ENCODE measurements at regions not wholly inside any gene's neighbourhood (a gene's known extent, or its start where the extent isn't known, plus 50 kb on each side); places are given as distances from the start of the nearest gene placed in this dataset.
"Not testable (repeated sequence)": the region's sequence is repeated elsewhere in the genome, so short reads cannot be mapped to it uniquely, and the experiment has no call there.

GRCh38 chr5:92631237-92631701 is 949.8 kb downstream of the NR2F1-AS1 start:
- not testable (repeated sequence) for H3K4me1 ChIP-seq (ENCODE audit: control insufficient read depth, insufficient read depth, low read length); H3K27me3 ChIP-seq (ENCODE audit: control insufficient read depth, insufficient read depth, low read length); H3K9me3 ChIP-seq (ENCODE audit: control insufficient read depth, insufficient read depth, low read length); H3K9ac ChIP-seq (ENCODE audit: low read depth, low read length); H3K27ac ChIP-seq (ENCODE audit: low read depth, low read length); H3K36me3 ChIP-seq (ENCODE audit: control insufficient read depth, insufficient read depth, low read length); H3K4me3 ChIP-seq (ENCODE audit: low read depth, low read length)

GRCh38 chr5:92629574-92629973 is 951.4 kb downstream of the NR2F1-AS1 start:
- no peak overlapping the region for H3K4me3 ChIP-seq (ENCODE audit: low read depth, low read length)
- H3K27ac ChIP-seq (ENCODE audit: low read depth, low read length), result no peak overlapping the region
- H3K9me3 ChIP-seq (ENCODE audit: control insufficient read depth, insufficient read depth, low read length), result no peaks in the 10 kb centered on the region
- no peaks in the 10 kb centered on the region for H3K4me1 ChIP-seq (ENCODE audit: control insufficient read depth, insufficient read depth, low read length)
- no peaks in the 10 kb centered on the region for H3K36me3 ChIP-seq (ENCODE audit: control insufficient read depth, insufficient read depth, low read length)
- H3K9ac ChIP-seq (ENCODE audit: low read depth, low read length), result no peak overlapping the region
- H3K27me3 ChIP-seq (ENCODE audit: control insufficient read depth, insufficient read depth, low read length), result no peaks in the 10 kb centered on the region

- Histone ChIP-seq H3K36me3 (ENCODE audit: control insufficient read depth, insufficient read depth, low read length) (no peaks in the 10 kb centered on the region), H3K4me1 (ENCODE audit: control insufficient read depth, insufficient read depth, low read length) (no peaks in the 10 kb centered on the region), H3K4me3 (ENCODE audit: low read depth, low read length) (no peak overlapping the region), H3K9me3 (ENCODE audit: control insufficient read depth, insufficient read depth, low read length) (no peaks in the 10 kb centered on the region), H3K27ac (ENCODE audit: low read depth, low read length) (no peak overlapping the region), H3K27me3 (ENCODE audit: control insufficient read depth, insufficient read depth, low read length) (no peaks in the 10 kb centered on the region), H3K9ac (ENCODE audit: low read depth, low read length) (no peak overlapping the region)
Measured at GRCh38 chr5:92629000-92629399, 952.0 kb downstream of the NR2F1-AS1 start.

GRCh38 chr5:92627186-92627585 is 953.8 kb downstream of the NR2F1-AS1 start:
- Histone ChIP-seq H3K27ac (ENCODE audit: low read depth, low read length) (no peak overlapping the region), H3K9ac (ENCODE audit: low read depth, low read length) (no peak overlapping the region), H3K9me3 (ENCODE audit: control insufficient read depth, insufficient read depth, low read length) (no peaks in the 10 kb centered on the region), H3K27me3 (ENCODE audit: control insufficient read depth, insufficient read depth, low read length) (no peaks in the 10 kb centered on the region), H3K4me1 (ENCODE audit: control insufficient read depth, insufficient read depth, low read length) (no peaks in the 10 kb centered on the region), H3K36me3 (ENCODE audit: control insufficient read depth, insufficient read depth, low read length) (no peaks in the 10 kb centered on the region), H3K4me3 (ENCODE audit: low read depth, low read length) (no peak overlapping the region)

- H3K36me3 ChIP-seq (ENCODE audit: control insufficient read depth, insufficient read depth, low read length), result no peaks in the 10 kb centered on the region
- no peak overlapping the region for H3K27ac ChIP-seq (ENCODE audit: low read depth, low read length)
Measured at GRCh38 chr5:92616085-92616484, 964.9 kb downstream of the NR2F1-AS1 start.

GRCh38 chr5:92613546-92613945 is 967.5 kb downstream of the NR2F1-AS1 start:
- Histone ChIP-seq H3K4me1 (ENCODE audit: control insufficient read depth, insufficient read depth, low read length) (no peaks in the 10 kb centered on the region), H3K27me3 (ENCODE audit: control insufficient read depth, insufficient read depth, low read length) (no peaks in the 10 kb centered on the region), H3K4me3 (ENCODE audit: low read depth, low read length) (no peak overlapping the region), H3K9ac (ENCODE audit: low read depth, low read length) (no peak overlapping the region), H3K27ac (ENCODE audit: low read depth, low read length) (no peak overlapping the region), H3K9me3 (ENCODE audit: control insufficient read depth, insufficient read depth, low read length) (no peaks in the 10 kb centered on the region), H3K36me3 (ENCODE audit: control insufficient read depth, insufficient read depth, low read length) (no peaks in the 10 kb centered on the region)

More at GRCh38 chr5:92616085-92616484, 964.9 kb downstream of the NR2F1-AS1 start:
- Histone ChIP-seq H3K4me3 (ENCODE audit: low read depth, low read length) (no peak overlapping the region), H3K9me3 (ENCODE audit: control insufficient read depth, insufficient read depth, low read length) (no peaks in the 10 kb centered on the region), H3K9ac (ENCODE audit: low read depth, low read length) (no peak overlapping the region), H3K27me3 (ENCODE audit: control insufficient read depth, insufficient read depth, low read length) (no peaks in the 10 kb centered on the region), H3K4me1 (ENCODE audit: control insufficient read depth, insufficient read depth, low read length) (no peaks in the 10 kb centered on the region)

- H3K9me3 ChIP-seq (ENCODE audit: control insufficient read depth, insufficient read depth, low read length); H3K36me3 ChIP-seq (ENCODE audit: control insufficient read depth, insufficient read depth, low read length); H3K27ac ChIP-seq (ENCODE audit: low read depth, low read length); H3K9ac ChIP-seq (ENCODE audit: low read depth, low read length); H3K4me1 ChIP-seq (ENCODE audit: control insufficient read depth, insufficient read depth, low read length); H3K4me3 ChIP-seq (ENCODE audit: low read depth, low read length); H3K27me3 ChIP-seq (ENCODE audit: control insufficient read depth, insufficient read depth, low read length): not testable (repeated sequence)
Measured at GRCh38 chr5:92610435-92610834, 970.6 kb downstream of the NR2F1-AS1 start.

- no peaks in the 10 kb centered on the region for H3K4me1 ChIP-seq (ENCODE audit: control insufficient read depth, insufficient read depth, low read length)
- H3K27ac ChIP-seq (ENCODE audit: low read depth, low read length), result no peak overlapping the region
- H3K4me3 ChIP-seq (ENCODE audit: low read depth, low read length), result no peak overlapping the region
Measured at GRCh38 chr5:92605591-92605990, 975.4 kb downstream of the NR2F1-AS1 start.

GRCh38 chr5:92599217-92599810 is 981.7 kb downstream of the NR2F1-AS1 start:
- Histone ChIP-seq H3K9me3 (ENCODE audit: control insufficient read depth, insufficient read depth, low read length) (no peaks in the 10 kb centered on the region), H3K36me3 (ENCODE audit: control insufficient read depth, insufficient read depth, low read length) (no peaks in the 10 kb centered on the region), H3K4me1 (ENCODE audit: control insufficient read depth, insufficient read depth, low read length) (no peaks in the 10 kb centered on the region), H3K9ac (ENCODE audit: low read depth, low read length) (no peak overlapping the region), H3K4me3 (ENCODE audit: low read depth, low read length) (no peak overlapping the region), H3K27ac (ENCODE audit: low read depth, low read length) (no peak overlapping the region), H3K27me3 (ENCODE audit: control insufficient read depth, insufficient read depth, low read length) (no peaks in the 10 kb centered on the region)

More at GRCh38 chr5:92605591-92605990, 975.4 kb downstream of the NR2F1-AS1 start:
- Histone ChIP-seq H3K27me3 (ENCODE audit: control insufficient read depth, insufficient read depth, low read length) (no peaks in the 10 kb centered on the region), H3K9ac (ENCODE audit: low read depth, low read length) (no peak overlapping the region), H3K9me3 (ENCODE audit: control insufficient read depth, insufficient read depth, low read length) (no peaks in the 10 kb centered on the region), H3K36me3 (ENCODE audit: control insufficient read depth, insufficient read depth, low read length) (no peaks in the 10 kb centered on the region)

- H3K9ac ChIP-seq (ENCODE audit: low read depth, low read length), result no peak overlapping the region
- no peaks in the 10 kb centered on the region for H3K27me3 ChIP-seq (ENCODE audit: control insufficient read depth, insufficient read depth, low read length)
- no peaks in the 10 kb centered on the region for H3K36me3 ChIP-seq (ENCODE audit: control insufficient read depth, insufficient read depth, low read length)
- H3K4me3 ChIP-seq (ENCODE audit: low read depth, low read length), result no peak overlapping the region
- peaks cover 15% of the 10 kb centered on the region for H3K4me1 ChIP-seq (ENCODE audit: control insufficient read depth, insufficient read depth, low read length)
- H3K27ac ChIP-seq (ENCODE audit: low read depth, low read length), result no peak overlapping the region
- H3K9me3 ChIP-seq (ENCODE audit: control insufficient read depth, insufficient read depth, low read length), result no peaks in the 10 kb centered on the region
Measured at GRCh38 chr5:92594031-92594430, 987.0 kb downstream of the NR2F1-AS1 start.

GRCh38 chr5:92588876-92589275 is 992.1 kb downstream of the NR2F1-AS1 start:
- Histone ChIP-seq H3K27me3 (ENCODE audit: control insufficient read depth, insufficient read depth, low read length) (no peaks in the 10 kb centered on the region), H3K4me1 (ENCODE audit: control insufficient read depth, insufficient read depth, low read length) (peaks cover 11% of the 10 kb centered on the region), H3K27ac (ENCODE audit: low read depth, low read length) (no peak overlapping the region), H3K36me3 (ENCODE audit: control insufficient read depth, insufficient read depth, low read length) (no peaks in the 10 kb centered on the region), H3K9me3 (ENCODE audit: control insufficient read depth, insufficient read depth, low read length) (no peaks in the 10 kb centered on the region), H3K9ac (ENCODE audit: low read depth, low read length) (no peak overlapping the region), H3K4me3 (ENCODE audit: low read depth, low read length) (no peak overlapping the region)

Measured in HUES48 (cell line).